ENCODE measurements at regions not wholly inside any gene's neighbourhood (a gene's known extent, or its start where the extent isn't known, plus 50 kb on each side); places are given as distances from the start of the nearest gene placed in this dataset.

DNA sequence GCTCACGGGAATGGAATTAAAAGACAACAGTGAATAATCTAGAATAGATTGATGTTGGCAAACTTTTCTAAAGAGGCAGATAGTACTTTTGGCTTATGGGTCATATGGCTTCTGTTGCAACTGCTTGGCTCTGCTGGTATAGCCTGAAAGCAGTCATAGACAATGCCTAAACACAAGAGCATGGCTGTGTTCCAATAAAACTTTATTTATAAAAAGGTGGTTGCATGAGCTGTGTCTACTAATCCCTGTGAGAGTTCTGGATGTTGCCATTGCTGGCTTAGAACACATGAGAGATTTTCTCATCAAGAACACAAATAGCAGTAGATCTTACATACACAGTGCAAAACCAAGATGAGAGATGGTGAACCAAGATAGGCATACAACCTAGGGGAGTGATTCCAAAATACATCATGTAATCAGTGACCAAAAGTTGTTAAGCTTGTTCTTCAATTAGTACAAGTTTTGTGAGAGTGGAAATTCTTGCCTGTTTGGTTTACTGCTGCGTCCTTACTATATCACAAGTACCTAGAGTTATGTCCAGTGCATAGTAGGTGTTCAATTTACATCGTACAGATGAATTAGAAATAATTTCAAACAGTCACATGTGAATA is 380.0 kb downstream of the METTL4 start:
- Histone ChIP-seq H3K9me3 (replicated peaks; ENCODE audit: insufficient read depth, low read length) (no peaks in the 10 kb centered on the region), H3F3A (ENCODE audit: insufficient read depth, low read length) (no peaks in the 10 kb centered on the region), H3K4me3 (ENCODE audit: low read length) (no peak overlapping the region), H2AFZ (ENCODE audit: low read length) (no peak overlapping the region), H3K9me2 (replicated peaks; ENCODE audit: insufficient read depth, low read length) (no peaks in the 10 kb centered on the region), H3K4me2 (ENCODE audit: low read depth, low read length) (no peak overlapping the region), H3K79me2 (ENCODE audit: low read length) (no peaks in the 10 kb centered on the region), H3K4me1 (ENCODE audit: low read length) (no peaks in the 10 kb centered on the region), H4K20me1 (ENCODE audit: insufficient read depth, low read length) (no peaks in the 10 kb centered on the region), H3K27ac (ENCODE audit: low read length) (no peak overlapping the region), H3K36me3 (replicated peaks; ENCODE audit: insufficient read depth, low read length) (no peaks in the 10 kb centered on the region), H3K9ac (ENCODE audit: low read length) (no peak overlapping the region), H3K27me3 (replicated peaks; ENCODE audit: insufficient read depth, low read length) (no peaks in the 10 kb centered on the region)
- TF ChIP-seq EZH2 (optimal IDR thresholded peaks at IDR 0.05; ENCODE audit: low read depth, low read length) (no peak), EZH2phosphoT487 (IDR thresholded peaks at IDR 0.05; ENCODE audit: low read length) (no peak)
- TF ChIP-seq, protein P1, sequence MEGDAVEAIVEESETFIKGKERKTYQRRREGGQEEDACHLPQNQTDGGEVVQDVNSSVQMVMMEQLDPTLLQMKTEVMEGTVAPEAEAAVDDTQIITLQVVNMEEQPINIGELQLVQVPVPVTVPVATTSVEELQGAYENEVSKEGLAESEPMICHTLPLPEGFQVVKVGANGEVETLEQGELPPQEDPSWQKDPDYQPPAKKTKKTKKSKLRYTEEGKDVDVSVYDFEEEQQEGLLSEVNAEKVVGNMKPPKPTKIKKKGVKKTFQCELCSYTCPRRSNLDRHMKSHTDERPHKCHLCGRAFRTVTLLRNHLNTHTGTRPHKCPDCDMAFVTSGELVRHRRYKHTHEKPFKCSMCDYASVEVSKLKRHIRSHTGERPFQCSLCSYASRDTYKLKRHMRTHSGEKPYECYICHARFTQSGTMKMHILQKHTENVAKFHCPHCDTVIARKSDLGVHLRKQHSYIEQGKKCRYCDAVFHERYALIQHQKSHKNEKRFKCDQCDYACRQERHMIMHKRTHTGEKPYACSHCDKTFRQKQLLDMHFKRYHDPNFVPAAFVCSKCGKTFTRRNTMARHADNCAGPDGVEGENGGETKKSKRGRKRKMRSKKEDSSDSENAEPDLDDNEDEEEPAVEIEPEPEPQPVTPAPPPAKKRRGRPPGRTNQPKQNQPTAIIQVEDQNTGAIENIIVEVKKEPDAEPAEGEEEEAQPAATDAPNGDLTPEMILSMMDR (IDR thresholded peaks at IDR 0.05; ENCODE audit: low read length) = no peak
- DNase-seq = no peak

DNA sequence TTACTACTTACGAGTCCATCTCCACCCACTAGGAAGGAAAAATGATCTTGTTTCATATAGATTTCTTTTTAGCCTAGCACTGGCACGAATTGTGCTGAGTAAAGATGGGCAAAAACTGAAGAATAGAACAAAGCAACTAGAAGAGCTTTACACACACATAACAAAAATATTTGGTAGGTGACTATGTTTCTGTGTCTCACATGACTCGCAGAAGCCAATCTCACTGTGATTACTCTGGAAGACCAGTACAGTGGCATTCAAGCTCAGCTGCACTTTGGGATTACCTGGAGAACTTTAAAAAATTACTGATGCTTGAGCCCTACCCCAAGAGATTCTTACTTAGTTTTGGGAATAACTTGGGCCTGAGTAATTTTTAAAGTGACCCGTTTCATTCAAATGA is 378.7 kb downstream of the METTL4 start:
- Histone ChIP-seq H3K4me2 (ENCODE audit: low read depth, low read length) (no peak overlapping the region), H3K27me3 (replicated peaks; ENCODE audit: insufficient read depth, low read length) (no peaks in the 10 kb centered on the region), H3K9ac (ENCODE audit: low read length) (no peak overlapping the region)

DNA sequence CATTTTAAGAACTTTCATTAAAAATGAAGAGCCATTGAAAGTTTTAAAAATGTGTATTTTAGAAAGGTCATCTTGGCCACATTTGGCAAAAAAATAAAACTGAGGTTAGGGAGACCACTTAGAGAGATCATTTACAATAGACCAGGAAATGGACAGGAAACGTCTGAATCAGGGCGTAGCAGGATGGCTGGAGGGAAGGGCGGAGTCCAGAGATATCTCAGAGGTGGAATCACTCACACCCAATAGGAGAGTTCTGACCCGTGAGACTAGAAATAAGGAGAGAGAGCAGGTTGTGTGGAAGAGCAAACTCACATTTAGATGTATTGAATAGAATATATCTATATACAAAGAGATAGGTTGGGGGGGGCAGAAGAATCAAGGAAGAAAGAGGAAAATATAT is 373.4 kb downstream of the METTL4 start:
- Histone ChIP-seq H3K4me2 (ENCODE audit: low read depth, low read length) (no peak overlapping the region), H4K20me1 (ENCODE audit: insufficient read depth, low read length) (no peaks in the 10 kb centered on the region), H3K9me2 (replicated peaks; ENCODE audit: insufficient read depth, low read length) (no peaks in the 10 kb centered on the region), H3K79me2 (ENCODE audit: low read length) (no peaks in the 10 kb centered on the region), H3K27ac (ENCODE audit: low read length) (no peak overlapping the region), H3K27me3 (replicated peaks; ENCODE audit: insufficient read depth, low read length) (no peaks in the 10 kb centered on the region), H3K36me3 (replicated peaks; ENCODE audit: insufficient read depth, low read length) (no peaks in the 10 kb centered on the region), H3K4me3 (ENCODE audit: low read length) (no peak overlapping the region), H3K9ac (ENCODE audit: low read length) (no peak overlapping the region), H2AFZ (ENCODE audit: low read length) (no peak overlapping the region), H3F3A (ENCODE audit: insufficient read depth, low read length) (no peaks in the 10 kb centered on the region), H3K4me1 (ENCODE audit: low read length) (no peaks in the 10 kb centered on the region), H3K9me3 (replicated peaks; ENCODE audit: insufficient read depth, low read length) (no peaks in the 10 kb centered on the region)
- TF ChIP-seq EZH2phosphoT487 (IDR thresholded peaks at IDR 0.05; ENCODE audit: low read length) = no peak
- no peak for TF ChIP-seq EZH2 (optimal IDR thresholded peaks at IDR 0.05; ENCODE audit: low read depth, low read length)
- TF ChIP-seq, protein P1 (IDR thresholded peaks at IDR 0.05; ENCODE audit: low read length) = no peak
- DNase-seq = no peak

More for the DNA sequence above, 378.7 kb downstream of the METTL4 start:
- H3K79me2 ChIP-seq (ENCODE audit: low read length) = no peaks in the 10 kb centered on the region
- no peak overlapping the region for H3K27ac ChIP-seq (ENCODE audit: low read length)
- no peaks in the 10 kb centered on the region for H3K9me3 ChIP-seq (replicated peaks; ENCODE audit: insufficient read depth, low read length)
- no peaks in the 10 kb centered on the region for H3K9me2 ChIP-seq (replicated peaks; ENCODE audit: insufficient read depth, low read length)
- no peaks in the 10 kb centered on the region for H3K36me3 ChIP-seq (replicated peaks; ENCODE audit: insufficient read depth, low read length)
- no peak overlapping the region for H3K4me3 ChIP-seq (ENCODE audit: low read length)
- H2AFZ ChIP-seq (ENCODE audit: low read length) = no peak overlapping the region
- no peaks in the 10 kb centered on the region for H3K4me1 ChIP-seq (ENCODE audit: low read length)
- no peaks in the 10 kb centered on the region for H3F3A ChIP-seq (ENCODE audit: insufficient read depth, low read length)
- H4K20me1 ChIP-seq (ENCODE audit: insufficient read depth, low read length) = no peaks in the 10 kb centered on the region
- TF ChIP-seq EZH2phosphoT487 (IDR thresholded peaks at IDR 0.05; ENCODE audit: low read length) (no peak), EZH2 (optimal IDR thresholded peaks at IDR 0.05; ENCODE audit: low read depth, low read length) (no peak)
- TF ChIP-seq, protein P1 (IDR thresholded peaks at IDR 0.05; ENCODE audit: low read length) = no peak
- no peak for DNase-seq
